HK-2 (cell line): ENCODE measurements at regions not wholly inside any gene's neighbourhood (a gene's known extent, or its start where the extent isn't known, plus 50 kb on each side); places are given as distances from the start of the nearest gene placed in this dataset.

ENCODE experiments used
- DNase-seq: peaks from one replicate; pipeline ENCODE4 v3.0.0-alpha.2; 2018; ENCODE audit not compliant: unreplicated experiment

DNA sequence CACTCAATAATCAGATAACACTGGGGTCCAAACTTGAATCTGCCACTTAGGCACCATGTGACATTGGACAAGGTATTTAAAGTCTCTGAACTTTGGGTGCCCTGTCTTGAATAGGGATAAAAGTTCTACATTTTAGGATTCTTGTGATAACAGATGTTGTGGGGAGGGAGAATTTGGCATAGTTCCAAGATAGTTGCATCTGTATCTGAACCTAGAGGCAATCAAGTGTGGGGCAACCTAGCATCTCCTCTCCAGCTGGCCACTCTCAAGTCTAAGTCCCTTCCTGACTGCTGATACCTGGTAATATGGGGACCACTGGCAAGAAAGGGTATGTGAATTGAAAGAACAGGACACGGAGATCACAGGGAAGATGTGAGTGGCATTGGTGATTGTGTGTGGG lies 256.1 kb downstream of the FOXO1 start:
- no peak for DNase-seq

DNA sequence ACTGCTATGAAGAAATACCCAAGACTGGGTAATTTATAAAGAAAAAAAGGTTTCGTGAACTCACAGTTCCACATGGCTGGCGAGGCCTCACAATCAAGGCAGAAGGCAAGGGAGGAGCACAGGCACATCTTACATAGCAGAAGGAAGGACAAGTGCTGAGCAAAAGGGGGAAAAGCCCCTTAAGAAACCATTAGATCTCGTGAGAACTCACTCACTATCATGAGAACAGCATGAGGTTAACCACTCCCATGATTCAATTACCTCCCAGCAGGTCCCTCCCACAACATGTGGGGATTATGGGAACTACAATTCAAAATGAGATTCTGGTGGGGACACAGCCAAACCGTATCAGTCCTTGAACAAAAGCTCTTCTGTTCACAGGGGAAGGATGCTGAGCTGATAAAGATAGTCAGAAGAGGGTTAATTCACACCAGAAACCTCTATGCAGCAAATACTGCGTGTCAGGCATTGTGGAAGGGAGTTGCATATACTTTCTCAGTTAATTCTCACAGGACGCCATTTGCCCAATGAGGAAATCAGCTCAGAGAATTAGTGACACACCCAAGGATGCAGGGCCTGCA lies 246.2 kb downstream of the FOXO1 start:
- no peak for DNase-seq

DNA sequence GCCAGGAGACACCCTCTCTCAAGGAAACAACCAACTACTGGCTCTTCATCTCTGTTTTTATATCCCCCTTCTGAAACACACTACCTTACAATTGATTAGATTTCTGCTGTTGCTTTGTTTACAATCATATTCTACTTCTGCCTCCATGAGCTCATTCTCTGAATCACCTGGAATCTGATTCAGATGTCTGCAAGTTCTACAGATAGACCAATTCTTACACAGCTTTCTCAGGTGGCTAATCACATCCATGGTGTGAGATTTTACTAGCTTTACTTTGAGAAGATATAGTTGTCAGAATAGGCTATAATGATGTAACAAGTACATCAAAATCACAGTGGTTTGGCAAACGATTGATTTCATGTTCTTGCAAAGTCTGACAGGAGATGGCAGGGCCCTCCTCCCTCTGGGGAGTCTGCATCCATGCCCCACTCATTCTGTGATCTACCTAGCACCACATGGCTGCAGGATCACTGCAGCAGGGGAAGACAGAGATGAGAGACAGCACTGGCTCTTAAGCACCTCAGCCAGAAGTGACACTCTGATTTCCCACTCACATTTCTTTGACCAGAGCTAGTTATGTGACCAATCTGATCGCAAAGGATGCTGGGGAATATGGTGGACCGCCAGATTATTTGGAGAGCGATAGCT lies 243.7 kb downstream of the FOXO1 start:
- no peak for DNase-seq

DNA sequence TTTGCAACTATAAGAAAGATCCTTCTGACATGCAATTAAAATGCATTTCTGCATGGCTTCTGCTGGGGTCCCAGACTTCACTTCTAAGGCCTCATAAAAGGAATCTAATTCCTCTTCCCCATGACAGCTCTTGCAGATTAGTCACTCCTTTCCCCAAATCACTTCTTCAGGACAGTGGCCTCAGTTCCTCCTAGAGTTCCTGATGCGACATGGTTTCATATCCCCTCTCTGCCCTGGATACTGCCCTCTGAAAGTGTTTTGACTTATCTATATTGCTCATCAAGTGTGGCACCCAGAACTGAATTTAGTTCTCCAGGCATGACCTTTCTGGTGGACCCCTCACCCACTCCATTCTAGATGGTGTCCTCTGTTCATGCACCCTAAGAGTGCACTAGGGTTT lies 238.1 kb downstream of the FOXO1 start:
- DNase-seq, result no peak

DNA sequence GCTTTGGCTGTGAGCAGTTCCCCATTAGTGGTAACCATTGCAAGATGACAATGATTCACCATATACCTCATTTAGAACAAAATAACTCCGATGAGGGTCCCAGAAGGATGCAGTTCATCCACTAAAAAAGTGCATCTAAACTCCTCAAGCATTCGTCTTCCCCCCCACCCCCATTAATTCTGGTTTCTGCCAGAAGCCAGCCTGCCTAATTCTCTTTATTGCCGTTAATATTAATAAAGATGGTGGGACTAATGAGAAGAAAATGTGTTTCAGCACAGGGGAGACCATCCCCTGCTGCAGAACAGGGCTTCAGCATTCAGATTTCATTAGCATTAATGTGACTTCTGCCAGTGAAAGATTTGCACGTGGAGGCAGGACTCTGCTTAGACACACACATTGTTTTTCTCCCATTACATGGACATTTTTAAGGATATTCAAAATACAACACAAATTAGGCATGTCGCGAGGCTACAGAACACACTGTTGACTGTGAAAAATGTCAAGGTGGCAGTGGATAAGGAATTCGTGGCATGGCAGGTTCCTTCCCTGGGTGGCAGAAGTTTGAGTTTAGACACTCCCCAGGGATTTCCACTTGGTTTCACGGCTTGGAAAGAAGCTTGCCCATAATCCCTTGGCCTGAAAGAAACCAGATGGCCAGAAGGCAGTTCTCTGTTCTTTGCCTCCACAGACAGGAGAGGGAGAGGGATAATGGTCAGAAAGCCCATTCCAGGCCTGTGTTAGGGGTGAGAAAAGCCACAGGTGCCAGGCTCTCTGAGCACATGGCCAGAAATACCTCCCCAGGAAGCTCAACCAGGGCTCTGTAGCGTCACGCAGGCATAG lies 236.5 kb downstream of the FOXO1 start:
- no peak for DNase-seq

DNA sequence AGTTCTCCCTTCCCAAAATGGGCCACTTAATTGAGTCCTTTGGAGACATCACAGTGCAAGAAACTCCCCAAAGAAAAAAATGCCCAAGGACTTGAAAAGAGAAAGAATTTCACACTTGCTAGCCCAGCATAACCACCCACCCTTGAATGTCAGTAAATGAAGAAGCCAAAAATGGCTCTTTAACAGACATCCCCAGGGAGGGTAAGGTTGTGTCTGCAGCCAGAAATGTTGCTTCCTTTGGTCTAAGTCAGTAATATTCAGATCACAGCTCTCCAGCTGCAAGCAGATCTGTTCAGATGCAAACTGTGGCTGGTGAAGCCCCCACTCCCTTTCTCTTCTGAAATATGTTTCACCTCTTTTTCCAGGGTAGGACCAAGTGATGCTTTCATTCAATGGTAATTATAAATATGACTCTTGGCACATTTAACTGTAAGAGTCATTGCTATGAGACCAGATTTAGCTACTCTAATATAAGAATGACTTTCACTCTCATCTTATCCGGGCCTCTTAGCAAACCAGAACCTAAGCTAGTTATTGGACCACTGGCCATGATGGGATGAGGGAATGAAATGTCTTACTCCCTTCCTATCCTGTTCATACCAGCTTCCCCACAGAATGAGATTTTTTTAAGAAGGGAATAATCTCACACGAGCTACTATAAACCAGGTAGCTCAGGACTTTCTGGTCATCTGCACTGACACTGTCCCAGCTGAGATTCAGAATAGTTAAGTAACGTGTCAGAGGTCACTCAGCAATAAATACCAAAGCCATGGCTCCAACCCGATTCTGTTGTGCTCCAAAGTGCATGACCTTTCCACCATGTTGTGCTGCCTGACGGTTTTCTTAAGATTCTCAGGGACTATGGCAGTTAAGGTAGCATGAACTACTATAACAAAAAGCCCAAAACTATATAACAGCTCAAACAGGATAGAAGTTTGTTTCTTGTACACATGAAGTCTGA lies 234.1 kb downstream of the FOXO1 start:
- no peak for DNase-seq

DNA sequence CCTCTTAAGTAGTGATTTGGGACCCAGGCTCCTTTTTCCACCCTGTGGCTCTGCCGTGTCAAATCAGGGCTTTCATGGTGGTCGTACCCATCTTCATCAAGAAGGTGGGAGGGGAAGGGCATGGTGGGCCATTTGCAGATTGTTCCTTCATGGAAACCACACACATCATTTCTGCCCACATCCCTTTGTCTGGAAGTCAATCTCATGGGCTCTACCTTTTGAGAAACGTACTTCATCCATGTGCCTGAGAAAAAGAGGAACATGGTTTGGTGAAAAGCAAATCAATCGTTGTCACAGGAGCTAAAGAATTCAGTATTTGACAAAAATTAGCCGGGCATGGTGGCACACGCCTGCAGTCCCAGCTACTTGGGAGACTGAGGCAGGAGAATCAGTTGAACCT lies 233.4 kb downstream of the FOXO1 start:
- DNase-seq, result no peak

DNA sequence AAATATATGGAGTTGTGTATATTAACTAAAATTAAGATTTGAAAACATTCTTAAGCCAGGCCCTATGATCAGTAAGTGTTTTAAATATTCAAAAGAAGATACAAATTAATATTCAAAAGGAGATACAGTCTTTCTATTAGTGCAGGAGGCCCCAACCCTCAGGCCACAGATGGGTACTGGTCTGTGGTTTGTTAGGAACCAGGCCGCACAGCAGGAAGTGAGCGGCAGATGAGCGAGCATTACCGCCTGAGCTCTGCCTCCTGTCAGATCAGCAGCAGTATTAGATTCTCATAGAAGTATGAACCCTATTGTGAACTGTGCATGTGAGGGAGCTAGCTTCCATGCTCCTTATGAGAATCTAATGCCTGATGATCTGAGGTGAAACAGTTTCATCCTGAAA lies 232.9 kb downstream of the FOXO1 start:
- no peak for DNase-seq

DNA sequence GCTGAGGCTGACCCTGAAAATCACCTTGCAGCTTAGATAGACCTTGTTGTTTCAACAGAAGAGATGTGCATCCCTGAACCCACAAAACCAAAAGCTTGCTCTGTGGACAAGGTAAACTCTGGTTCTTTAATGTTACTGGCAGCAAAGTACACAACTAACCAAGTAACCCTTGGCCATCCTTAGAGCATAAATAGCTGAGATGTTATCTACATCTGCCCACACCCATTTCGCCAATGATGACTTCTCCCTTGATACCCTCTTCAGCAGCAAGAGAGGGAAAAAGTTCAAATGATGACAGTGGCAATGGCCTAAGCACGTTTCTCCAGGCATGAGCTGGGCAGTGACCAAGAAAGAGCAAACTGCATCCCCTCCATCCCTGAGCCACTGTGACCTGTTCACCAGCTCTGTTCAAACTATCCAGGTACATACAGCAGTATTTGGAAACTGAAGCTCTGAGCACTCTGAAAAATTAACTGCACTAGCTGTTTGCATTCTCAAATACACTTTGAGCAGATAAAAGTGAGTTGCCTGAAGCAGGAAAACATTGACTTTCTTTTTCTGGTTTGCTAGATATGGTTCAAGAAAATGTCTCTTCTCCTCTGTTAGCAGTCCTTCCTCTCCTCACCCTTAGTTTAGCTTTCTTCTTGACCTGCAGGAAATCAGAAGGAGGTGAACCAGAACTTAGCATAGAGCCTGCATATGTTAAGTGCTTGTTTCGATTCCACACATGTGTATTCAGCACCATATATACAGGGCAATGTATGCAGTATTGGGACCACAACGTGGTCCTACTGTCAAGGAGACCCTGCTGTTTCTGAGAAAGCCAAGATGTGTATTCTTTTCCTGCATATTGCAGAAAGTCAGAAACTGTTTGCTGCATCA lies 231.7 kb downstream of the FOXO1 start:
- no peak for DNase-seq

DNA sequence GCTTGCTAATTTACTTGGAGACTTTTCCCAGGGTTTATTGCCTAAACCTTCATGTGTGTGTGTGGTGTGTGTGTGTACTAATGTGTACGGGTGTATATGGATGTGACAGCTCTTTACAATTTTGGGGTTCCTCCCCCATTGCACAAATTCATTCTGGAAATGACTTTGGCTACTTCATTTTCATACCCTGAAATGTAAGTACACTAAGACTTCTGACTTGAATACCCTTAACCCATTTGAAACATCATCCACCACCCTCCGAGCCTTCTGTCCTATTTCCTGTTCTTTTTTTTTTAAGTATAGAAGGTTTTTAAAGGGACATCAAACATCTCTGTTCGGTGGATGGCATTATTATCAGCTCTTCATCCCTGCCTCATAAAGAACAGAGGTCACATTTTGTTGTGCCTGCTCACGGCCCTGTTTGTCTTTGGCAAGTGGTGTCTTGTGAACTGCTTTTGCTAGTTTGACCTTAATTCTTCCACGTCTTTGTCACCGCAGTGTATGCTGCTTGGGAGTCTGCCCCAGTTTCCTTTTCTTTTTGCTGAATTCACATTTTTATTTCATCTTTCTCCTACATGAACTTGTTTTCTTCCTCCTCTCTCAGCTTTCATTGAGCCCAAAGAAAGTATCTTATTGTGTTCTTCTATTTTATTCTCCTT lies 228.3 kb downstream of the FOXO1 start:
- DNase-seq, result no peak

DNA sequence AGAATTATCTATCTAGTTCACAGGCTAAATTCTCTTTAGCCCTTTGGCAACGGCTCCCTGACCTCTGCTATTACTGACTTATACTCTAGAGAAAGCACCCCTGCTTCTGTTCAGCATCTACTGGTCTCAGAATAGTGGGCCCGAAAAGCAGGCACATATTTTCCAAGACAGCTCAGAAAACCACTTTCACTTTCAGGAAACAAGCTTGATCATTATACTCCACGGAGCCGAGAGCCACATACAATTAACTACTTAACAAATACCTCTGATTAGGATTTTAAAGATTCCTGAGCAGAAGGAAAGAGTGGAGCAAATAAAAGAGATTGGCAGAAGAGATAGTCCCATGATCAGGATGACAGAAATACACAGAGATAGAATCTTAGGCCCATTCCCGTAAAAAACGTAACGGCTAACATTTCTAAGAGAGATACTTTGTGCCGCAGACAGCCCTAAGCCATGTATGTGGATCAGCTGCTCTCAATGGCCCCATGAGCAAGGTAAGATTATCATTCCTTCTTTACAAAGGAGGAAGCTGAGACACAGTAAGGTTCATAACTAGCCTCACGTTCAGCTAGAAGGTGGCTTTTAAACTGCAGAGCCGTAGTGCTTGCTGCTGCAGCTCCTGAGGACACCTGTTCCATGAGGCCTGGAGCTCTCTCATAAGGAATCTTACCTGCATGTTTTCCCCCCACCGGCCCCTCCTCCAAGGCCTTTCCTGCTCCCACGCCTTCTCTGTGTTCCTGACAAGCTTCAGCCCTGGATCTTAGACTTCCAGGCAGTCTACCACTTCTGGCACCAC lies 227.2 kb downstream of the FOXO1 start:
- DNase-seq, result no peak

DNA sequence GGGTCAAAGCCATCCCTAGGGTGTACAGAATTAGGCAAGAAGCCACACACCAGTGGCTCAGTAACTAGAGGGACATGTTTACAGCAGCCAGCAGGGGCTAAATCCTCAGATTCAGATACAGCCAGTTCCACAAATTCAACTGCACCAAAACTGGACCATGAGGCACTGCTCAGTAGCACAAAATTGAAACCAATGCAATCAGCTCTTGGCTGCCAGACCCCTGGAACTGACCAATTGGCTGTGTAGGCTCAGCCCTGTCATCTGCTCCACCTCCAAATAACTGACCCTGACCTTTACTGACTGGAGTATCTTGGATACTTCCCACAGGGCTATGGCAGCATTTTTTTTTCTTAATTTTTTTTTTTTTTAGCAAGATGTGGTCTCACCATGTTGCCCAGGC lies 226.5 kb downstream of the FOXO1 start:
- DNase-seq, result no peak

DNA sequence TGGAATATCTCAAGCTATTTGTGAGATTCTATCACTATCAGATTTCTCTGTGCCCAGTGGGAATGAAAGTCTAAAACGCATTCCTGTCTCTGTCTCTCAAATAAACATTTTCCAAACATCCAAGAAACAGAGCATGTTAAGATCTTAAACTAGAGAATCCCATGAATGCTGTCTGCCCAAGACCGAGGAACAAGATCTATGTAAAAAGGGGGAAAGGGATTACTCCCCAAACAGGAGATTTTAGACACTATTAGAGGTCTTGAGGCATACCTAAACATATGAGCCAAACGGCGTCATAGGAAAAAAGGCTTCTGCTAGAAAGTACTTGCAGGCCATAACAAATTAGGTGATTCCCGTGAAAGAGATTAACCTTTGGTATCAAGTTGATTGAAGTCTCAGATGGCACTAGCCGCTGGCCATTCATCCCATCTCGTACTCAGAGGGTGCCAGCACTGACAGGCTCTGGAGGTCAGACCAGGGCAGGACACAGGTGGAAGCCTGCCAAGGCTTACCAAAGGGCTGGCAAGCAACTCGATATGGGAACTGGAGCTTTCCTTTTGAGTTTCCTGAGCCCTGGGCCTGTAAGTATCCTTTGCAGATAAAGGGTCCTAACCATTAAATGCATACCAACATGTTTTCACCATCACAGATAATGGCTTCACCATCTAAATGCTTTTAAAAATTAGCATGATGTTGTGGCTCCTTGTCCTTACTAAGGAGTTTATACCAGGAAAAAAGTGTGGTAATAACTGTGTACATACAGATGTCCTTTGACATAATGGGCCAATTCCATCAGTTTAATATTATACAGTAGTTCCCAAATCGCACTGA lies 225.2 kb downstream of the FOXO1 start:
- DNase-seq, result no peak

DNA sequence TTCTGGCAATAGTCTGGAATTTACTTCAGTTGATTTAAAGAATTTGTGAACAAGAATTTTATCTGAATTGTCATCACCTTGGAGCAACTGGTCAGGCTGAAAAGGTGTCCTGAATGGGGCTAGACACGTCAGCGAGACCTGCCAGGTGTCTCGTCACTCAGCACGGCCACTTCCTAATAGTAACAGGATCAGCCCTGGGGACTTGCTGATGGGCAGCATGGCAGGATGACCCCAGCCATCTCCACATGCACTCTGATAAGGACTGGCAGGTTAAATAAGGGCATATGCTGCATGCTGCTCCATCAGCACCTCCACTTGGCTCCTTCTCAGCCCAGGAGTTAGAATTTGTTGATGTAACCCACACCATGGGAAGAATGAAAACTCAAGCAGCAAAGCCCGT lies 224.2 kb downstream of the FOXO1 start:
- DNase-seq, result no peak

DNA sequence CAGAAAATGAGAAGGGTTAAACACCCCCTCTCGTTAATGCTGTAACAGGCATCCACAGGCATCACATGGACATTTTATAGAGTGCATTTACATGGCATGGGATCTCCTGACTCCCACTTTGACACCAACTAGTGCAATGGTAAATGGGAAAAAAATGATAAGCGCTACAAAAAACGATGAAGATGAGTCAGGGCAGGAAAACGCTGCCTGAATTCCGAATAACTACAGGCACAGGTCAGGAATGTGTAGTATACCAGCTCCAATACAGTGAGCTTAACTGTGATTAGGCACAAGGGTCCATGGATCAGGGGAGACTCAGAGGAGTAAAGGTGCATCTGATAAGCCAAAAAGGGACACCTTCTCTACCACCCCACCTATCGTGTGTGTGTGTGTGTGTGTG lies 223.6 kb downstream of the FOXO1 start:
- DNase-seq, result no peak

DNA sequence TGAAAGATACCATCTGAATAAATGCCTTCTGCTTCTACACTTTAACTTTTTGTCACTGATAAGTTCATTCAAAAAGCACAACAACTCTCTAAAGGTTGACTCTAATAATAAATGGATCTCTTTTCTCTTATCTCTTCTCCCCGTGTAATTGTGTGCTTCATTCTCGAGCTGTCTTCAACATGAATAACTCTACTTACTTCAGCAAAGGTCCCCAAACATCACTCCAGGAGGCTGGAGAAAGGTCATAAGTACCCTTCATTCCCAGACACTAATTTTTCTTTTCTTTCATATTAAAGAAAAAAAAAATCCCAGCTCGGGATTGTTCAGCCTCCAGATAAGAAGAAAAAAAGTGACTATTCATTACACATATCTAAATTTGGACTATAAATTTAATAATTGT lies 222.2 kb downstream of the FOXO1 start:
- DNase-seq, result no peak

DNA sequence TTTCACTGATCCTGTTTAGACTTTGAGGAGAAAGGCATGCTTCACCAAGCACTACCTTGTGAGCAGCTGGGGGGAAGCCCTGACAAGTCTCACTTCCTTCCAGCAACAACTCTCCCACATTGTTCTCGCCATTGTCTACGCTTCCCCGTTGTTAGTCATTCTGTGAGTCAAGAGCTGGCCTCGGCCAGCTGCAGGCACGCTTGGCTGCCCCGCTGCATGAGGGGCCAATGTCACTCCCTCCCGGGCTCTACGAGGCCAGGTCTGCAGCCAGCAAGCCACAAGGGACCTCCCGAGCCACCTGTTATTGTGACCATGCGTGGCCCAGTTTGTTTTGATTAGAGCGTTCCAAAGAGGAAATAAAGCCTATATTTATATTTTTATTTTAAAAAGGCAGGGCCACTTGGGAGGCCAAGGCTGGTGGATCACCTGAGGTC lies 220.9 kb downstream of the FOXO1 start:
- peak; percentile 53 for DNase-seq

DNA sequence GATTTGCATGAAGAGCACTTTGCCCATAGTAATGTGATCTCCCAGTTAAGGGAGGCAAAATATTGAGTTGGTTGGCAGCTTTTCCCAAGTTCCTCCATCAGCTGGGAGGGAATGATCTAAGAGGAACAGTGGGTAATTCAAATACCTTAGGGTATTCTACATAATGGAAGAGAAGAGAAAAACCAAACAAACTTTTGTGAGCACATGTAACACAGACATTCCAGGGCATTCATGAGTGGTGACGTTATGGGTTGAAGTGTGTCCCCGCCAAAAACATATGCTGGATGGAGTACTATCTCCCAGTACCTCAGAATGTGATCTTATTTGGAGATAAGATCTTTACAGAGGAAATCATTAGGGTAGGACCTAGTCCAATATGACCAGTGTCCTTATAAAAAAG lies 220.1 kb downstream of the FOXO1 start:
- DNase-seq, result no peak

DNA sequence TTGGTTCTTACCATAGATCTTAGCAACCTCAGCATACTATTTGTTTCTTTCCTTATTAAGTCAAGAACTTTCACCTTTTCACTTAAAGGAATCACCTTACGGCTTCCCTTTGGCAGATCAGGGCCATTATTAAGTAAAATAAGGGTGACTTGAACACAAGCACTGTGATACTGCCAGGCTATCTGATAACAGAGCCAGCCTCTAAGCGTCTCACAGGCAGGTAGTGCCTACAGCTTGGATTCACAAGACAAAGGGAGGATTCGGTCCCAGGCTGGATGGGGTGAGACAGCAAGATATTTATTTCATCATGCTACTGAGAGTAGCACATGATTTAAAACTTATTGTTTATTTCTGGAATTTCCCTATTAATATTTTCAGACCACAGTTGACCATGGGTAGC lies 218.6 kb downstream of the FOXO1 start:
- DNase-seq, result no peak
